ENCODE measurements at regions not wholly inside any gene's neighbourhood (a gene's known extent, or its start where the extent isn't known, plus 50 kb on each side); places are given as distances from the start of the nearest gene placed in this dataset.

DNA sequence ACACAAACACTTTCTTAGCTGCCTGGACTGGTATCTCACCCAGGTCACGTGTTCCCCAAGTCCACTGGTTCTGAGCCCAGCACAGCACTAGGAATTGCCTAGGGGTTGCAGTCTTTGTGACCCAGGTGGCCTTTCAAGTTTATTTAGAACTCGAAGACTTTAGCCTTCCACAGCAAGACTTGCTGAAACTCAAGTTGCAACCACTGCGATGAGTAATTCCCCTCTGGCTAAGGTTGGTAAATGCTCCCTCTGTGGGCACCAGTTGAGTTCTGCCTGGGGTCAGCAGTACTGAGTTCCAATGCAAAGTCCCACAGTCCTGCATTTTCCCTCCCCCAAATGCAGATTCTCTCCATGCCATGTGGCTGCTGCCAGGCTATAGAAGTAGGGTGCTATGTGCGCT is 77.6 kb upstream of the MOCS1 start:
- no peak overlapping the region for H3K4me3 ChIP-seq (ENCODE audit: low read depth, low read length)
- TF ChIP-seq, protein P1, sequence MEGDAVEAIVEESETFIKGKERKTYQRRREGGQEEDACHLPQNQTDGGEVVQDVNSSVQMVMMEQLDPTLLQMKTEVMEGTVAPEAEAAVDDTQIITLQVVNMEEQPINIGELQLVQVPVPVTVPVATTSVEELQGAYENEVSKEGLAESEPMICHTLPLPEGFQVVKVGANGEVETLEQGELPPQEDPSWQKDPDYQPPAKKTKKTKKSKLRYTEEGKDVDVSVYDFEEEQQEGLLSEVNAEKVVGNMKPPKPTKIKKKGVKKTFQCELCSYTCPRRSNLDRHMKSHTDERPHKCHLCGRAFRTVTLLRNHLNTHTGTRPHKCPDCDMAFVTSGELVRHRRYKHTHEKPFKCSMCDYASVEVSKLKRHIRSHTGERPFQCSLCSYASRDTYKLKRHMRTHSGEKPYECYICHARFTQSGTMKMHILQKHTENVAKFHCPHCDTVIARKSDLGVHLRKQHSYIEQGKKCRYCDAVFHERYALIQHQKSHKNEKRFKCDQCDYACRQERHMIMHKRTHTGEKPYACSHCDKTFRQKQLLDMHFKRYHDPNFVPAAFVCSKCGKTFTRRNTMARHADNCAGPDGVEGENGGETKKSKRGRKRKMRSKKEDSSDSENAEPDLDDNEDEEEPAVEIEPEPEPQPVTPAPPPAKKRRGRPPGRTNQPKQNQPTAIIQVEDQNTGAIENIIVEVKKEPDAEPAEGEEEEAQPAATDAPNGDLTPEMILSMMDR (IDR thresholded peaks at IDR 0.05; ENCODE audit: insufficient read depth, low read length, missing control alignments) = no peak
- DNase-seq (ENCODE audit: low read depth, low spot score) = no peak
- POLR2A ChIA-PET = no interaction called here
- CTCF ChIA-PET = no interaction called here

DNA sequence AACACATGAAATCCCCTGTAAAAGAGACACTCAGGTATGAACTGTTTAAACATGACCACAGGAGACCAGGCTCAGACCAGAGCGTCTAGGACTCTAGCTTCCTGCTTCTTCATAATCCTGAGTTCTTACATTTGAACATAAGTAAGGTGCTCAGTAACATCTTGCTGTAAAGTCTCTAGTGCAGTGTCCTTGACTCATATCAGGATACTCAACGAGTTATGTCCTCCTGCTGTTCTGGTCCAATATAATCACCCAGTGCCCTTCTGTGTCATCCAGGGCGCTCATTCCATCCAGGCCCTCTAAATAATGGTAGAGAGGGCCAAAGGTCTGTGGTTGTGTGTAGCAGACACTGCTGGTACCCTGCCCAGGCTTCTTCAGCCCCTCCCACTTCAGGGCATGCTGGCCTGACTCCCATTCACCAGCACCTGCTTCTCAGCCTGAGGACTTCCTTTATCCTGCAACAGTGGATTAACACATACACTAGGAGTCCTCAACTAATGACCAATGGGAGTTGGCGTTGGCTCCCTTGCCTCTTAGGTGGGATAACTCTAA is 66.8 kb upstream of the MOCS1 start:
- CTCF ChIA-PET = no interaction called here
- H3K4me3 ChIP-seq (ENCODE audit: low read depth, low read length) = no peak overlapping the region
- POLR2A ChIA-PET = no interaction called here
- TF ChIP-seq, protein P1 (IDR thresholded peaks at IDR 0.05; ENCODE audit: insufficient read depth, low read length, missing control alignments) = no peak
- DNase-seq (ENCODE audit: low read depth, low spot score) = no peak

DNA sequence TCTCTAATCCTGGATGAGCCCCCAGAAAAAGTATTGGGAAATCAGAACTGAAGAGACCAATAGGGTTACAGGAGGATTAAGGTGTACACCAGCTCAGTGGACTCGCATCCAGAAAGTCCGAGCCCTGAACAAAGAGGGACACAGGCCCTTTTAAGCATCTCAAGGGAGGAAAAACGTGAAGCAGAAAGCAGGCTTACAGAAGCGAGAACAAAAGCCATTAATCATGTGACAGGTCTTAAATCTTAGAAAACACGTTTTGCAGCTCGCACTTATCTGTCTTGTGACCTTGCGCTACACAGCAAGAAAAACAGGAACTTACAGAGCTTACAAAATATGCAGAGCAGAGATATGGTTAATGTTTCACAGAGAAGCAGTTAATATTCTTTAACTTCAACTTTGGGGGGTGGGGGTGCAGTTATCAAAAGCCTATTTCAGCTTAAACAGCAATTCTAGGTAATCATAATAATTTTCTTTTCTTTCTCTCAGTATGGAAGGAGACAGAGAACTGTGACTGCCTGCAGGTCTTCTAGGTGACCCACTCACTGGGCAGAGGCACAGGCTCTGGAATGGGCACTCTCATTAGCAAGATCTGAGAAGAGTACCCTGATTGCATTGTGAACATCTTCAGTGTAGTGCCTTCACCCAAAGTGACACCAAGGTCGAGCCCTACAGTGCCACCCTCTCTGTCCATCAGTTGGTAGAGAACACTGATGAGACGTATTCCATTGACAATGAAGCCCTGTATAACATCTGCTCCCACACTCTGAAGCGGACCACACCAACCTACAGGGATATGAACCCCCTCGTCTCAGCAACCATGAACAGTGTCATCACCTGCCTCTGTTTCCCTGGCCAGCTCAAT is 65.0 kb upstream of the MOCS1 start:
- DNase-seq (ENCODE audit: low read depth, low spot score) = no peak
- POLR2A ChIA-PET = no interaction called here
- CTCF ChIA-PET = no interaction called here
- no peak overlapping the region for H3K4me3 ChIP-seq (ENCODE audit: low read depth, low read length)
- TF ChIP-seq, protein P1 (IDR thresholded peaks at IDR 0.05; ENCODE audit: insufficient read depth, low read length, missing control alignments) = no peak

DNA sequence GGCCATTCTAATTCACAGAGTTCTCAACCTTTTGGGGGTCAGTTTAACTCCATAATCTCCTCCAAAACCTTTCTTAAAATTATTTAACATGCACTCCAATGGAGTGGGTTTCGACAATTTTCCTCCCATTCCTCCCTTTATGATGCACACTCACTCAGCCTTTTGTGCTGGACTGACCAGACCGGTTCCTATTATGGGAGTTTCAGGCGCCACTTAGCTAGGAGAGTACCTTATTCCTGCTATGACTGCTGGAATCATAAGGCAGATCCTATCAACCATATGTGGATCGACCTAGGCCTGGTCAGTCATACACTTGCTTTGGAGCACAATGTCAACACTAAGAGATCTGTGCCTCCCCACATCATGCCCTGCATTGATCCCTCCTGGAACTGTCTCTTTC is 63.9 kb upstream of the MOCS1 start:
- no peak for DNase-seq (ENCODE audit: low read depth, low spot score)
- no peak overlapping the region for H3K4me3 ChIP-seq (ENCODE audit: low read depth, low read length)
- TF ChIP-seq, protein P1 (IDR thresholded peaks at IDR 0.05; ENCODE audit: insufficient read depth, low read length, missing control alignments) = no peak
- ChIA-PET POLR2A (no interaction called here), CTCF (no interaction called here)

DNA sequence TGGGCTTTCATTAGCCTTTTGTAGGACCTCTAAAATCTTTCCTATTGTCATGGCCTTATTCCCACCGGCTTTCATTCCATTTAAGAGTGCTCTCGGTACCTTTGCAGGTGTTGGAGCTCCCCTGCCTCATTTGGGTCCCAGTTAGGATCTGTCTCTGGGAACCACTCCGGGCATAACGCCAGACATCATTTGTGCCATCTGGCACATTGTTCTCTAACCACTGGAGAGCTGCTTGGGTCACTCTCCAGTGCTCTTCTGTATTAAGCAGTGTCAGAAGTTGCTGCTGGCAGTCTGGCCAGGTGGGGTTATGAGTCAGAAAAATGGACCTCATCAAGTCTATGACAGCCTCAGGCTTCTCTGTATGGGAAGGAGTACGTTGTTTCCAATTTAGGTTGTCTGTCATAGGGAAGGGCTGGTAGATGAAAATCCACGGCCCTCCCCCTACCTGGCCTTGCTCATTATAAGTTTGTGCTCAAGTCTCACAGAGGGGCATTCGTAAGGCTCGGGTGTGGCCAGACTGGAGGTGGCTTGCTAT is 62.9 kb upstream of the MOCS1 start:
- no peak overlapping the region for H3K4me3 ChIP-seq (ENCODE audit: low read depth, low read length)
- POLR2A ChIA-PET = no interaction called here
- TF ChIP-seq, protein P1 (IDR thresholded peaks at IDR 0.05; ENCODE audit: insufficient read depth, low read length, missing control alignments) = no peak
- DNase-seq (ENCODE audit: low read depth, low spot score) = no peak
- CTCF ChIA-PET = interaction anchor here (0.6 kb wide), 1 partner anchor 96 kb away, joined by 3 read pairs; no protein-coding TSS in a partner anchor

DNA sequence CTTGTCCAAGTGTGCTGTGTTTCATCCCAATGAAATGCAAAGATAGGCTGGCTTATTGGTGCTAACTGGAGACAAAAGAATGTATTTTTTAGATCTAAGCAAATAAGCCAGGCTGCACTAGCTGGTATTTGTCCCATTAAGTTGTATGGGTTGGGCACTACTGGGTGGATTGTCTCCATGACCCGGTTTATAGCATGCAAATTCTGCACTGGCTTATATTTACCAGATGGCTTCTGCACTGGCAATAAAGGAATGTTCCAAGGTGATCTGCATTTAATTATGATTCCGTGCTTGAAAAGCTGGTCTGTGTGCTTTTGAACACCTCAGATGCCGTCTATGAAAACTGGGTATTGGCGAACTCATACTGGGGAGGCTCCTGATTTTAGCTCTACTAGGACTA is 61.4 kb upstream of the MOCS1 start:
- TF ChIP-seq, protein P1 (IDR thresholded peaks at IDR 0.05; ENCODE audit: insufficient read depth, low read length, missing control alignments) = no peak
- POLR2A ChIA-PET = no interaction called here

More for the DNA sequence above, 61.4 kb upstream of the MOCS1 start:
- no peak for DNase-seq (ENCODE audit: low read depth, low spot score)
- CTCF ChIA-PET = no interaction called here
- no peak overlapping the region for H3K4me3 ChIP-seq (ENCODE audit: low read depth, low read length)

All from AG04449 (cell line).